ENCODE measurements at regions not wholly inside any gene's neighbourhood (a gene's known extent, or its start where the extent isn't known, plus 50 kb on each side); places are given as distances from the start of the nearest gene placed in this dataset.

DNA sequence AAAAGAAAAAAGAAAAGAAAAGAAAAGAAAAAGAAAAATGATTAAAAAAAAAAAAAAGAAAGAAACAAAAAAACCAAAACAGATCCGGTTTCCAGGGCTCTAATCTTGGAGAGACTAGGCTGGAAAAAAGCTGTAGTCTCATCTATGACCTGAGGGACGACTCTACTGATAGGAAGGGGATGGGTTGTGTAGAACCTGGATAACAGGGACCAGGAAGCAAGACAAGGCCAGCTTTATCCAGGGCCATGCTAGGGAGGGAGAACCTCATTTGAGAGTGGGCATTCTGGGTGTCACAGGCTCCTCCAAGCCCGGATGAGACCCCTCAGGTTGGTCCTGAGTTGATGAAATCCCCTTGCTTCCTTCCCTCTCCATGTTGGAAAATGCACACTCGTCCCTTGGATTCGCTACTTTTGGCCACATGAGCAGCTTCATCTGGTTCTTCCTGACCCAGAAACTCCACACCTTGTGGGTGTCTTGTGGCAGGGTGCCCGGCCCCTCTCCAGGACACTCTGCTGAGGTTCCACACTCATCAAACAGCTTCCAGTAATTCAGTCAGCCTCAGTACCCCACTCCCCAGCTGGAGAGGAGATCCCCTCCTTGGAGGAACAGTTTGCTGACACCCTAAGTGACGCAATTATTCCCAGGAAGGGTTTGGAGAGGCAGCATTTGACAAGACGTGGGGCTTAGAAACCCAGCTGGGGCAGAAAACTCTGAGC, 71.1 kb upstream of the LHFPL2 start:
- no peak for TF ChIP-seq RAD21 (IDR thresholded peaks at IDR 0.05; ENCODE audit: low read depth)
- TF ChIP-seq TEAD4 (IDR thresholded peaks at IDR 0.05), result no peak
- no peak for TF ChIP-seq EP300 (IDR thresholded peaks at IDR 0.05; ENCODE audit: borderline replicate concordance)
- TF ChIP-seq, protein P1, sequence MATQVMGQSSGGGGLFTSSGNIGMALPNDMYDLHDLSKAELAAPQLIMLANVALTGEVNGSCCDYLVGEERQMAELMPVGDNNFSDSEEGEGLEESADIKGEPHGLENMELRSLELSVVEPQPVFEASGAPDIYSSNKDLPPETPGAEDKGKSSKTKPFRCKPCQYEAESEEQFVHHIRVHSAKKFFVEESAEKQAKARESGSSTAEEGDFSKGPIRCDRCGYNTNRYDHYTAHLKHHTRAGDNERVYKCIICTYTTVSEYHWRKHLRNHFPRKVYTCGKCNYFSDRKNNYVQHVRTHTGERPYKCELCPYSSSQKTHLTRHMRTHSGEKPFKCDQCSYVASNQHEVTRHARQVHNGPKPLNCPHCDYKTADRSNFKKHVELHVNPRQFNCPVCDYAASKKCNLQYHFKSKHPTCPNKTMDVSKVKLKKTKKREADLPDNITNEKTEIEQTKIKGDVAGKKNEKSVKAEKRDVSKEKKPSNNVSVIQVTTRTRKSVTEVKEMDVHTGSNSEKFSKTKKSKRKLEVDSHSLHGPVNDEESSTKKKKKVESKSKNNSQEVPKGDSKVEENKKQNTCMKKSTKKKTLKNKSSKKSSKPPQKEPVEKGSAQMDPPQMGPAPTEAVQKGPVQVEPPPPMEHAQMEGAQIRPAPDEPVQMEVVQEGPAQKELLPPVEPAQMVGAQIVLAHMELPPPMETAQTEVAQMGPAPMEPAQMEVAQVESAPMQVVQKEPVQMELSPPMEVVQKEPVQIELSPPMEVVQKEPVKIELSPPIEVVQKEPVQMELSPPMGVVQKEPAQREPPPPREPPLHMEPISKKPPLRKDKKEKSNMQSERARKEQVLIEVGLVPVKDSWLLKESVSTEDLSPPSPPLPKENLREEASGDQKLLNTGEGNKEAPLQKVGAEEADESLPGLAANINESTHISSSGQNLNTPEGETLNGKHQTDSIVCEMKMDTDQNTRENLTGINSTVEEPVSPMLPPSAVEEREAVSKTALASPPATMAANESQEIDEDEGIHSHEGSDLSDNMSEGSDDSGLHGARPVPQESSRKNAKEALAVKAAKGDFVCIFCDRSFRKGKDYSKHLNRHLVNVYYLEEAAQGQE (IDR thresholded peaks at IDR 0.05; ENCODE audit: low read depth), result no peak
- TF ChIP-seq ZBTB7A (IDR thresholded peaks at IDR 0.05; ENCODE audit: low read depth), result no peak
- TF ChIP-seq CREB1 (IDR thresholded peaks at IDR 0.05; ENCODE audit: low read depth), result no peak
- no peak for TF ChIP-seq NFIC (IDR thresholded peaks at IDR 0.05)
- TF ChIP-seq TAF1 (IDR thresholded peaks at IDR 0.05; ENCODE audit: low read depth), result no peak
- no peak for TF ChIP-seq FOXM1 (IDR thresholded peaks at IDR 0.05; ENCODE audit: borderline replicate concordance, low read depth)
- TF ChIP-seq USF1 (IDR thresholded peaks at IDR 0.05), result no peak

DNA sequence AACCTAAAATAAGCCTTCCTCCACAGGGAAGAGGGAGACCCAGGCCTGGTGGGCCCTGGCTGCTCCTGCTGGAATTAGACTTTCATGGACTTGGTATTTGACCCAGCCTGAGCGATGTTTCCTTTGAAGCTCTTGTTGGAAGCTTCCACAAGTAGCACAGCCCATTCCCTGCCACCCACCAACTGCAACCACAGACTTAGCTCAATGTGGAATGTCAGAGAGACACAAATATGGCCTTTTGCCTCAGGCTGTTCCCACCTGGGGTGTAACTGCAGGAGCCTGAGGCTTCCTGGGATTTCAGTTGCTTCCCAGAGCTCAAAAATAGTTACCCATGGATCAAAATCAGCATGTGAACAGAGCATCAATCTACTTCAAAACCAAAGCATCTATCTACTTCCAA, 70.3 kb upstream of the LHFPL2 start:
- TF ChIP-seq CREB1 (IDR thresholded peaks at IDR 0.05; ENCODE audit: low read depth), result no peak
- no peak for TF ChIP-seq CEBPB (IDR thresholded peaks at IDR 0.05)
- TF ChIP-seq, protein P2, sequence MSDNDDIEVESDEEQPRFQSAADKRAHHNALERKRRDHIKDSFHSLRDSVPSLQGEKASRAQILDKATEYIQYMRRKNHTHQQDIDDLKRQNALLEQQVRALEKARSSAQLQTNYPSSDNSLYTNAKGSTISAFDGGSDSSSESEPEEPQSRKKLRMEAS (IDR thresholded peaks at IDR 0.05), result no peak
- TF ChIP-seq YY1 (IDR thresholded peaks at IDR 0.05; ENCODE audit: low read depth), result no peak
- no peak for TF ChIP-seq TCF12 (IDR thresholded peaks at IDR 0.05; ENCODE audit: low read depth)
- TF ChIP-seq EP300 (IDR thresholded peaks at IDR 0.05; ENCODE audit: borderline replicate concordance), result no peak
- TF ChIP-seq FOXM1 (IDR thresholded peaks at IDR 0.05; ENCODE audit: borderline replicate concordance, low read depth), result no peak
- no peak for TF ChIP-seq EGR1 (IDR thresholded peaks at IDR 0.05)

DNA sequence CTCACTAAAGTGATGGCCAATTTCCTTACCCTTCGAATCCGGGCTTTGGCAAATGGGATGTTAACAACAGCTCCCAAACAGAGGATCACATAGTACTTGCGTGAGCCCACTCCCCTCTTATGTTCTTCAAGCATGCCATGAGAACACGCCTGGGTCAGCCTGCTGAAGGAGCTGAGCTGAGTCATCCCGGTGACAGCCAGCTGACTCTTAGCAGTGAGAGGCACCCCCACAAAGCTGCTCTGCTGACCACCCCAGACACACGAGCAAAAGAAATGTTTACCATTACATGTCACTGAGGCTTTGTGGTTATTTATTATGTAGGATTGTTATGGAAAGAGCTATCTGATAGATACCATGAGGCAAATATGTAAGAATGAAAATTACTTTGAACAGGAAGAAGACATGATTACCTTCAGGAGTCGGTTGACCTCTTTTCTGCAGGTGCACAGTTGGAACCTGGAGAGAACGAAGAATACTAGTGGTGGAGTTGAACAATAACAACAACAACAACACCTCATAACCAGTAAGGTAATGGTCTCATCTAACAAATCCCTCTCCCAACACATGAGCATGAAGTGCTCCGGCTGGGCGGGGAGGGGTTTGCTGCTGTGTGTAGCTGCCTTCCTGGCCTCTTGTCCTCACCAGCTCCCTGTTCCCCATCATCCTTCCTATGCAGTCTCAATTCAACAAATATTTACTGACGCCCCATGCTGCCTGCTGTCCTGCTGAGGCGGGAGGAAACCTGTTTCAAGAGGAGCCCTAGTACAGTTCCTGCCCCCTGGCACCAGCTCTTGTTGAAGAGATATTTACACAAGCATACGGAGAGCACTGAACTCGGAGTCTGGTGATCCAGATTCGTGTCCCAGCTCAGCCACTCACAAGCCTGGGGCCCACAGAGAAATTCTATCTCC, 69.4 kb upstream of the LHFPL2 start:
- TF ChIP-seq CEBPB (IDR thresholded peaks at IDR 0.05) (no peak), YY1 (IDR thresholded peaks at IDR 0.05; ENCODE audit: low read depth) (no peak), TEAD4 (IDR thresholded peaks at IDR 0.05) (no peak), FOXM1 (IDR thresholded peaks at IDR 0.05; ENCODE audit: borderline replicate concordance, low read depth) (no peak), RAD21 (IDR thresholded peaks at IDR 0.05; ENCODE audit: low read depth) (no peak), NFIC (IDR thresholded peaks at IDR 0.05) (no peak), ZBTB7A (IDR thresholded peaks at IDR 0.05; ENCODE audit: low read depth) (no peak), CREB1 (IDR thresholded peaks at IDR 0.05; ENCODE audit: low read depth) (no peak), TAF1 (IDR thresholded peaks at IDR 0.05; ENCODE audit: low read depth) (no peak), EP300 (IDR thresholded peaks at IDR 0.05; ENCODE audit: borderline replicate concordance) (no peak), EGR1 (IDR thresholded peaks at IDR 0.05) (no peak), USF1 (IDR thresholded peaks at IDR 0.05) (no peak)
- TF ChIP-seq, protein P1 (IDR thresholded peaks at IDR 0.05; ENCODE audit: low read depth), result no peak
- TF ChIP-seq, protein P2 (IDR thresholded peaks at IDR 0.05), result no peak

DNA sequence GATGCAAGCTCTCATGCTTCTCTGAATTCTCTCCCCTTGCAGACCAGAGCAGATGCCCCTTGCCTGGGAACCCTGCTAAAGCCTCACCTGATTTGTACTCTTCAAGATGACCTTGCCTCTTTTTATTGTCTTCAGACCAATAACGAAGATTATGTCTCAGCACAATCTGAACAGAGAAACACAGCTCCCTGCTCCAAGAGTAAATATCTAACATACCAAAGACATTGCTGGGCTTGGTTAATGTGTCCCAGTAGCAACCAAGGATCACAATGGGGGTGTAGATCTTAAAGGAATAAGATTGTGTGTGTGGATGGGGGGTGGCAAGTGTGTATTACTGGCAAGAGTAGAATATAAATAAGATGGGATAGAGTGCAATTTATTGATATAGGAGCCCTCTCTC, 67.6 kb upstream of the LHFPL2 start:
- TF ChIP-seq TCF12 (IDR thresholded peaks at IDR 0.05; ENCODE audit: low read depth) (no peak), CREB1 (IDR thresholded peaks at IDR 0.05; ENCODE audit: low read depth) (no peak), USF1 (IDR thresholded peaks at IDR 0.05) (no peak), RAD21 (IDR thresholded peaks at IDR 0.05; ENCODE audit: low read depth) (no peak), NFIC (IDR thresholded peaks at IDR 0.05) (no peak)
- TF ChIP-seq, protein P2 (IDR thresholded peaks at IDR 0.05), result no peak

GRCh38 chr5:78706825-78707224, 58.3 kb upstream of the LHFPL2 start:
- no peak for TF ChIP-seq USF1 (IDR thresholded peaks at IDR 0.05)
- TF ChIP-seq, protein P1 (IDR thresholded peaks at IDR 0.05; ENCODE audit: low read depth), result no peak
- TF ChIP-seq TCF12 (IDR thresholded peaks at IDR 0.05; ENCODE audit: low read depth), result no peak
- no peak for TF ChIP-seq ZBTB7A (IDR thresholded peaks at IDR 0.05; ENCODE audit: low read depth)
- TF ChIP-seq CEBPB (IDR thresholded peaks at IDR 0.05), result no peak
- TF ChIP-seq RAD21 (IDR thresholded peaks at IDR 0.05; ENCODE audit: low read depth), result no peak
- TF ChIP-seq CREB1 (IDR thresholded peaks at IDR 0.05; ENCODE audit: low read depth), result no peak
- no peak for TF ChIP-seq YY1 (IDR thresholded peaks at IDR 0.05; ENCODE audit: low read depth)
- TF ChIP-seq, protein P2 (IDR thresholded peaks at IDR 0.05), result no peak
- no peak for TF ChIP-seq EP300 (IDR thresholded peaks at IDR 0.05; ENCODE audit: borderline replicate concordance)
- TF ChIP-seq FOXM1 (IDR thresholded peaks at IDR 0.05; ENCODE audit: borderline replicate concordance, low read depth), result no peak
- TF ChIP-seq EGR1 (IDR thresholded peaks at IDR 0.05), result no peak
- no peak for TF ChIP-seq TAF1 (IDR thresholded peaks at IDR 0.05; ENCODE audit: low read depth)
- no peak for TF ChIP-seq TEAD4 (IDR thresholded peaks at IDR 0.05)
- TF ChIP-seq NFIC (IDR thresholded peaks at IDR 0.05), result no peak
